ENCODE measurements at regions not wholly inside any gene's neighbourhood (a gene's known extent, or its start where the extent isn't known, plus 50 kb on each side); places are given as distances from the start of the nearest gene placed in this dataset.

DNA sequence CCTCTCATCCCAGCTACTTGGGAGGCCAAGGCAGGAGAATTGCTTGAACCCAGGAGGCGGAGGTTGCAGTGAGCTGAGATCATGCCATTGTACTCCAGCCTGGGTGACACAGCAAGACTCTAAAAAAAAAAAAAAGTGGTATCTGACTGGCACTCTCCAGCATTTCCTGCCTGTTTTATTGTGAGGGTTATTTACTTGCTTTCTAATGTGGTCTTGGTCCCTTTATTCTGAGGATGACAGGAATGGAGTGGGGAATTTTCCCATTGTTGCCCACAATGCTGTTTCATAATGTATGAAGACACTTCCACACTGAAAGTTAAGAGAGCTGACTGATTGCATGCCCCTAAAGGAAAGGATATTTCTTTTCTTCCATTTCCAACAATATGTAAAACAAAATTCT, 286.5 kb upstream of the MTNR1B start:
- H3K4me1 ChIP-seq (ENCODE audit: insufficient read depth) = no peaks in the 10 kb centered on the region
- 94 to 100% (median 96%) methylated on average over 1 of the region's 1 CpG for WGBS, 3 donors

DNA sequence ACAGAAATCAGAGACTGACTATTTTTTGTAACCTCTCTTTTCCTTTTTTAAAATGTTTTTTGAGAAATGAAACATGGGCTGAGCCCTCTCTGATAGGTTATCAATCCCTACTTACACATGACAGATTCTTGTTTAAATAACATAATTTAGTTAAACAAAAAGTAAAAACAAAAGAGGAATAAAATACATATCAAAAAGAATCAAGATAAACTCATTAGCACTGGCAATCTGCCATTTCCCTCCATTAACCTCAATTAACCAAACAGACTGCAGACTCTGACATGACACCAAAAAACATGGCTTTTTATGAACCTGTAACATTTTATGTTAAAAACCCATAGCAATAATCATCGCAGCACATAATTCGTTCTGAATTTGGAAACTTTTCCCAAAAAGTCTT, 284.4 kb upstream of the MTNR1B start:
- Histone ChIP-seq H3K4me1 (ENCODE audit: insufficient read depth) (no peaks in the 10 kb centered on the region), H3K27ac (no peak overlapping the region), H3K27me3 (no peaks in the 10 kb centered on the region), H3K9me3 (no peaks in the 10 kb centered on the region), H3K4me3 (no peak overlapping the region), H3K36me3 (no peaks in the 10 kb centered on the region)
- DNase-seq = no peak
- WGBS, 3 donors = 91 to 94% (median 94%) methylated on average over 2 of the region's 2 CpGs
- TF ChIP-seq, protein P1, sequence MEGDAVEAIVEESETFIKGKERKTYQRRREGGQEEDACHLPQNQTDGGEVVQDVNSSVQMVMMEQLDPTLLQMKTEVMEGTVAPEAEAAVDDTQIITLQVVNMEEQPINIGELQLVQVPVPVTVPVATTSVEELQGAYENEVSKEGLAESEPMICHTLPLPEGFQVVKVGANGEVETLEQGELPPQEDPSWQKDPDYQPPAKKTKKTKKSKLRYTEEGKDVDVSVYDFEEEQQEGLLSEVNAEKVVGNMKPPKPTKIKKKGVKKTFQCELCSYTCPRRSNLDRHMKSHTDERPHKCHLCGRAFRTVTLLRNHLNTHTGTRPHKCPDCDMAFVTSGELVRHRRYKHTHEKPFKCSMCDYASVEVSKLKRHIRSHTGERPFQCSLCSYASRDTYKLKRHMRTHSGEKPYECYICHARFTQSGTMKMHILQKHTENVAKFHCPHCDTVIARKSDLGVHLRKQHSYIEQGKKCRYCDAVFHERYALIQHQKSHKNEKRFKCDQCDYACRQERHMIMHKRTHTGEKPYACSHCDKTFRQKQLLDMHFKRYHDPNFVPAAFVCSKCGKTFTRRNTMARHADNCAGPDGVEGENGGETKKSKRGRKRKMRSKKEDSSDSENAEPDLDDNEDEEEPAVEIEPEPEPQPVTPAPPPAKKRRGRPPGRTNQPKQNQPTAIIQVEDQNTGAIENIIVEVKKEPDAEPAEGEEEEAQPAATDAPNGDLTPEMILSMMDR (IDR thresholded peaks at IDR 0.05) = no peak
- TF ChIP-seq EP300 (IDR thresholded peaks at IDR 0.05) (no peak), POLR2A (IDR thresholded peaks at IDR 0.05) (no peak)
- intact Hi-C loops (cut with DNase I) = no loop called here

More for the DNA sequence above, 286.5 kb upstream of the MTNR1B start:
- no peak for DNase-seq
- Histone ChIP-seq H3K27me3 (no peaks in the 10 kb centered on the region), H3K27ac (no peak overlapping the region), H3K4me3 (no peak overlapping the region), H3K36me3 (no peaks in the 10 kb centered on the region), H3K9me3 (no peaks in the 10 kb centered on the region)
- intact Hi-C loops (cut with DNase I) = no loop called here
- TF ChIP-seq, protein P1 (IDR thresholded peaks at IDR 0.05) = no peak
- no peak for TF ChIP-seq POLR2A (IDR thresholded peaks at IDR 0.05)
- no peak for TF ChIP-seq EP300 (IDR thresholded peaks at IDR 0.05)

DNA sequence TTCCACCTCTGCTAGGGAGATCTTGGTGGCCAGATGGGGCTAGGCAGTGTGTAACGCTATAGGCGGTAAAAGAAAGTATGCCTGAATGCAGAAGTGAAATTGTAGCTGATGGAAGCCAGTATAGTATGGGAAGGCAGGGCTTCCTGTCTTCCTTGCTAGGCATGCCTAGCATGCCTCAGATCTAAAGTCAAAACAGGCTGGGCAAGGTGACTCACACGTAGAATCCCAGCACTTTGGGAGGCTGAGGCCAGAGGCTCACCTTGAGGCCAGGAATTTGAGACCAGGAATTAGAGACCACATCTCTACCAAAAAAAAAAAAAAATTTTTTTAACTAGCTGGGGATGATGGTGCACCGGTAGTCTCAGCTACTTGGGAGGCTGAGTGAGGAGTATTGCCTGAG, 281.7 kb upstream of the MTNR1B start:
- no peaks in the 10 kb centered on the region for H3K4me1 ChIP-seq (ENCODE audit: insufficient read depth)
- H3K4me3 ChIP-seq = no peak overlapping the region
- WGBS, 3 donors = 92 to 97% (median 95%) methylated on average over 4 of the region's 4 CpGs
- no peaks in the 10 kb centered on the region for H3K36me3 ChIP-seq
- intact Hi-C loops (cut with DNase I) = no loop called here
- H3K9me3 ChIP-seq = no peaks in the 10 kb centered on the region
- TF ChIP-seq EP300 (IDR thresholded peaks at IDR 0.05) (no peak), POLR2A (IDR thresholded peaks at IDR 0.05) (no peak)
- TF ChIP-seq, protein P1 (IDR thresholded peaks at IDR 0.05) = no peak
- DNase-seq = no peak
- no peak overlapping the region for H3K27ac ChIP-seq
- no peaks in the 10 kb centered on the region for H3K27me3 ChIP-seq

DNA sequence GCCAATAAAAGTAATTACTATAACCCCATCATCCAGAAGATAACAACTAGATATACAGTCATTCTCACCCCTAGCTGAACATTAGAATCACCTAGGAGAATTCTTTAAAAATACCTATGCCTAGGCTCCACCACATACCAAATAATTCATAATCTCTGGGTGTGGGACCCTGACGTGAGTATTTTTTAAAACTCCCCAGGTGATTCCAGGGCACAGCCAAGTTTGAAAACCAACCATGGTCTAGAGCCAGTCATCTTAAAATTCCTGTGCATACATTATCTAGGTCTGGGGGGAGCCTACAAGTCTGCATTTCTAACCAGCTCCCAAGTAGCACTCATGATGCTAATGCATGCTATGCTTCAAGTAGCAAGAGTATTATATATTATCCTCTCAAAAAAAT, 281.0 kb upstream of the MTNR1B start:
- H3K36me3 ChIP-seq = no peaks in the 10 kb centered on the region
- no peak overlapping the region for H3K27ac ChIP-seq
- no peak overlapping the region for H3K4me3 ChIP-seq
- no peak for TF ChIP-seq EP300 (IDR thresholded peaks at IDR 0.05)
- TF ChIP-seq POLR2A (IDR thresholded peaks at IDR 0.05) = no peak
- TF ChIP-seq, protein P1 (IDR thresholded peaks at IDR 0.05) = no peak
- H3K27me3 ChIP-seq = no peaks in the 10 kb centered on the region
- H3K4me1 ChIP-seq (ENCODE audit: insufficient read depth) = no peaks in the 10 kb centered on the region
- intact Hi-C loops (cut with DNase I) = no loop called here
- no peaks in the 10 kb centered on the region for H3K9me3 ChIP-seq
- 67 to 84% (median 80%) methylated on average over 1 of the region's 1 CpG for WGBS, 3 donors
- DNase-seq = no peak
